Neural progenitor cell (in vitro differentiated cells): ENCODE measurements at regions not wholly inside any gene's neighbourhood (a gene's known extent, or its start where the extent isn't known, plus 50 kb on each side); places are given as distances from the start of the nearest gene placed in this dataset.

Experiments used
- DNase-seq: peaks from one replicate; pipeline ENCODE4 v3.0.0-alpha.2; 2016; ENCODE audit warnings: low spot score
- H2AFZ ChIP-seq: fragments of 200-600 bp; sonication (generic); replicated peaks from 2 replicates; pipeline ENCODE4 v1.6.1; 2016; ENCODE audit warnings: antibody characterized with exemption
- H3F3A ChIP-seq: fragments of 200-600 bp; sonication (generic); 2 replicates; pipeline ENCODE4 v1.6.1; 2016; ENCODE audit warnings: antibody characterized with exemption, low read depth
- H3K27ac ChIP-seq: fragments of 200-600 bp; sonication (generic); 2 replicates; pipeline ENCODE4 v1.5.1; 2016; ENCODE audit warnings: mild to moderate bottlenecking
- H3K27me3 ChIP-seq: fragments of 200-600 bp; sonication (generic); 2 replicates; pipeline ENCODE4 v1.6.1; 2016; ENCODE audit warnings: mild to moderate bottlenecking, moderate library complexity
- H3K36me3 ChIP-seq: fragments of 200-600 bp; sonication (generic); 2 replicates; pipeline ENCODE4 v1.5.1; 2016
- H3K4me1 ChIP-seq: fragments of 200-600 bp; sonication (generic); 2 replicates; pipeline ENCODE4 v1.6.1; 2016; ENCODE audit warnings: mixed run types
- H3K4me2 ChIP-seq: fragments of 200-600 bp; sonication (generic); 2 replicates; pipeline ENCODE4 v1.6.1; 2016
- H3K4me3 ChIP-seq: fragments of 200-600 bp; sonication (generic); 2 replicates; pipeline ENCODE4 v1.5.1; 2016
- H3K79me2 ChIP-seq: fragments of 200-600 bp; sonication (generic); 2 replicates; pipeline ENCODE4 v1.6.1; 2016; ENCODE audit warnings: low read depth
- H3K9ac ChIP-seq: fragments of 200-600 bp; sonication (generic); 2 replicates; pipeline ENCODE4 v1.6.1; 2016
- H3K9me3 ChIP-seq: fragments of 200-600 bp; sonication (generic); 2 replicates; pipeline ENCODE4 v1.5.1; 2016; ENCODE audit warnings: low read depth
- H4K20me1 ChIP-seq: fragments of 200-600 bp; sonication (generic); 2 replicates; pipeline ENCODE4 v1.6.1; 2016; ENCODE audit warnings: low read depth
- H3K27ac Mint-ChIP-seq: 3 replicates; pipeline ENCODE4 v1.8.0; 2021; ENCODE audit warnings: mixed read lengths
- H3K27me3 Mint-ChIP-seq: 2 replicates; pipeline ENCODE4 v1.8.0; 2022; ENCODE audit warnings: low read depth, mild to moderate bottlenecking, inconsistent platforms, moderate library complexity, mixed read lengths; ENCODE audit not compliant: insufficient read depth
- H3K36me3 Mint-ChIP-seq: 3 replicates; pipeline ENCODE4 v1.8.0; 2021; ENCODE audit warnings: mixed read lengths
- H3K4me1 Mint-ChIP-seq: 3 replicates; pipeline ENCODE4 v1.8.0; 2021; ENCODE audit warnings: mixed read lengths
- H3K4me3 Mint-ChIP-seq: 3 replicates; pipeline ENCODE4 v1.8.0; 2021; ENCODE audit warnings: mild to moderate bottlenecking, moderate library complexity, mixed read lengths
- H3K9me3 Mint-ChIP-seq: 3 replicates; pipeline ENCODE4 v1.8.0; 2020; ENCODE audit warnings: mixed read lengths
- EZH2 ChIP-seq: fragments of 200-600 bp; sonication (generic); IDR thresholded peaks from 2 replicates; pipeline ENCODE4 v1.6.1; 2017; ENCODE audit warnings: antibody characterized with exemption, mild to moderate bottlenecking, moderate library complexity
- EZH2phosphoT487 ChIP-seq: fragments of 200-600 bp; sonication (generic); IDR thresholded peaks from 2 replicates; pipeline ENCODE4 v1.6.1; 2017; ENCODE audit warnings: antibody characterized with exemption
- TF ChIP-seq, protein P1 (sequence below): fragments of 200-600 bp; sonication (generic); IDR thresholded peaks from 2 replicates; pipeline ENCODE4 v1.5.1; 2017; ENCODE audit warnings: antibody characterized with exemption, mild to moderate bottlenecking

DNA sequence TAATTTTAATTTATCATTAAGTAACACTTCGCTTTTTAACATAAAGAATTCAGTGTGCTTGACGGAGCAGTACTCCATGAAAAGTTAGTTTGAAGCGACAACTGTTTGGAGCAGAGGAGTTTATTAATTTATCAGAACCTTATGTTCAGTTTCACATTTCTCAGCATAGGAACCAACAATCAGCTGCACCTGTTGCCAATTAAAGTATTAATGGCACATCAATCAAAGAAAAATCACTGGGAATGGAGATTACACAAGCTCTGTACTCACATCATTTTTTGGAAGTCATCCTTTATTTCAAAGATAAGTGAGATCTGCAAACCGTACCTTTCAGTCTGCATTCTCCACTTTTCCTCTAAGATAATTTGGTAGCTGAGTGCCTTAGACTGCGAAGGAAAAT lies 344.6 kb downstream of the LMO4 start:
- Mint-ChIP-seq H3K27ac (no peak overlapping the region), H3K9me3 (no peaks in the 10 kb centered on the region), H3K36me3 (no peaks in the 10 kb centered on the region), H3K4me1 (no peaks in the 10 kb centered on the region), H3K27me3 (peaks cover 4% of the 10 kb centered on the region), H3K4me3 (no peak overlapping the region)
- no peaks in the 10 kb centered on the region for H3F3A ChIP-seq
- H4K20me1 ChIP-seq = no peaks in the 10 kb centered on the region
- no peak overlapping the region for H3K9ac ChIP-seq
- no peaks in the 10 kb centered on the region for H3K36me3 ChIP-seq
- no peaks in the 10 kb centered on the region for H3K4me1 ChIP-seq
- H3K79me2 ChIP-seq = no peaks in the 10 kb centered on the region
- no peak overlapping the region for H3K4me3 ChIP-seq
- H3K4me2 ChIP-seq = no peak overlapping the region
- no peak for DNase-seq
- no peak overlapping the region for H3K27ac ChIP-seq
- H2AFZ ChIP-seq = no peak overlapping the region
- H3K9me3 ChIP-seq = no peaks in the 10 kb centered on the region
- no peaks in the 10 kb centered on the region for H3K27me3 ChIP-seq
- TF ChIP-seq EZH2phosphoT487 (no peak), EZH2 (no peak)
- TF ChIP-seq, protein P1, sequence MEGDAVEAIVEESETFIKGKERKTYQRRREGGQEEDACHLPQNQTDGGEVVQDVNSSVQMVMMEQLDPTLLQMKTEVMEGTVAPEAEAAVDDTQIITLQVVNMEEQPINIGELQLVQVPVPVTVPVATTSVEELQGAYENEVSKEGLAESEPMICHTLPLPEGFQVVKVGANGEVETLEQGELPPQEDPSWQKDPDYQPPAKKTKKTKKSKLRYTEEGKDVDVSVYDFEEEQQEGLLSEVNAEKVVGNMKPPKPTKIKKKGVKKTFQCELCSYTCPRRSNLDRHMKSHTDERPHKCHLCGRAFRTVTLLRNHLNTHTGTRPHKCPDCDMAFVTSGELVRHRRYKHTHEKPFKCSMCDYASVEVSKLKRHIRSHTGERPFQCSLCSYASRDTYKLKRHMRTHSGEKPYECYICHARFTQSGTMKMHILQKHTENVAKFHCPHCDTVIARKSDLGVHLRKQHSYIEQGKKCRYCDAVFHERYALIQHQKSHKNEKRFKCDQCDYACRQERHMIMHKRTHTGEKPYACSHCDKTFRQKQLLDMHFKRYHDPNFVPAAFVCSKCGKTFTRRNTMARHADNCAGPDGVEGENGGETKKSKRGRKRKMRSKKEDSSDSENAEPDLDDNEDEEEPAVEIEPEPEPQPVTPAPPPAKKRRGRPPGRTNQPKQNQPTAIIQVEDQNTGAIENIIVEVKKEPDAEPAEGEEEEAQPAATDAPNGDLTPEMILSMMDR = no peak

DNA sequence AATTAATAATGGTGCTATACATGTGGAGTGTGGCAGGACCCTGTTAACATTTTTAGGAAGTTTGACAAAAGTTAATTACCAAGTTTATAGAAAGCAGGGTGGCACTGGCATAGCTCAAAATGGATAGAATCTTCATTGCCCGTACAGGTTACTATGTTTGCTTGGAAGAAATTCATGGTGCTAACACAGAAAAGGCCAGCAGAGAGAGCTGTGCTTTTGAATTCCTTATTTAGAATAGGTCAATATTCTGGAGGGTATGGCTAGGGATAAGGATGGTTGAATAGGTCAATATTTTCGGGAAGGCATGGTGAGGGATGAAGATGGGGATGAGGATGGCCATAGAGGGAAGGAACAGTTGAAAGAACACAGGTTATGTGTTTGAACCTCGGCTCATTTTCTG lies 345.1 kb downstream of the LMO4 start:
- H2AFZ ChIP-seq = no peak overlapping the region
- DNase-seq = no peak
- H3K4me3 Mint-ChIP-seq = no peak overlapping the region

DNA sequence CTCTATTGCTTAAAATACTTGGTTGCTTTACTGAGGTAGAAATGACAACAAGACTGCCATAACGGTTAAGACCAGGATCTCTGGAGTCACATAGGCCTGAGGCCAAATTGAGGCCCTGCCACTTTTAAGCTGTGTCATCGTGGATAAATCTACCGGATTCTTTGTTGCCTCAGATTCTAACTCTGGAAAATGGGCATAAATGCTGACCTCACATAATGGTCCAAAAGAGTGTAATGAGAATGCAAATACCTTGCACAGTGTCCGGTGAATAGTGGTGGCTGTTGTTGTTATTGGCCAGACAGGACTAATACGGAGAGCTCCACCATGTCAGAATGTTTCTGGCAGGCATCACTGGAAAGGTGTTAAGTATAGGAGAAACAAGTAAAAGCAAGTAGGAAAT lies 346.1 kb downstream of the LMO4 start:
- Histone ChIP-seq H3F3A (no peaks in the 10 kb centered on the region), H3K9ac (no peak overlapping the region), H3K4me3 (no peak overlapping the region), H3K27ac (no peak overlapping the region), H3K9me3 (no peaks in the 10 kb centered on the region), H3K27me3 (no peaks in the 10 kb centered on the region), H3K4me1 (no peaks in the 10 kb centered on the region), H4K20me1 (no peaks in the 10 kb centered on the region), H3K79me2 (no peaks in the 10 kb centered on the region), H3K36me3 (no peaks in the 10 kb centered on the region), H2AFZ (no peak overlapping the region), H3K4me2 (no peak overlapping the region)
- H3K9me3 Mint-ChIP-seq = no peaks in the 10 kb centered on the region
- H3K27me3 Mint-ChIP-seq = peaks cover 4% of the 10 kb centered on the region
- no peak overlapping the region for H3K27ac Mint-ChIP-seq
- no peak overlapping the region for H3K4me3 Mint-ChIP-seq
- no peaks in the 10 kb centered on the region for H3K36me3 Mint-ChIP-seq
- no peak for DNase-seq
- TF ChIP-seq EZH2phosphoT487 (no peak), EZH2 (no peak)
- TF ChIP-seq, protein P1 = no peak
- H3K4me1 Mint-ChIP-seq = no peaks in the 10 kb centered on the region

More for the DNA sequence above, 345.1 kb downstream of the LMO4 start:
- Histone ChIP-seq H3K36me3 (no peaks in the 10 kb centered on the region), H3K79me2 (no peaks in the 10 kb centered on the region), H3K9me3 (no peaks in the 10 kb centered on the region), H4K20me1 (no peaks in the 10 kb centered on the region), H3K4me2 (no peak overlapping the region), H3K27me3 (no peaks in the 10 kb centered on the region), H3K9ac (no peak overlapping the region), H3K27ac (no peak overlapping the region), H3F3A (no peaks in the 10 kb centered on the region), H3K4me1 (no peaks in the 10 kb centered on the region), H3K4me3 (no peak overlapping the region)
- H3K4me1 Mint-ChIP-seq = no peaks in the 10 kb centered on the region
- no peaks in the 10 kb centered on the region for H3K9me3 Mint-ChIP-seq
- H3K27ac Mint-ChIP-seq = no peak overlapping the region
- H3K36me3 Mint-ChIP-seq = no peaks in the 10 kb centered on the region
- no peak for TF ChIP-seq EZH2phosphoT487
- TF ChIP-seq, protein P1 = peak; percentile 21
- H3K27me3 Mint-ChIP-seq = peaks cover 4% of the 10 kb centered on the region

DNA sequence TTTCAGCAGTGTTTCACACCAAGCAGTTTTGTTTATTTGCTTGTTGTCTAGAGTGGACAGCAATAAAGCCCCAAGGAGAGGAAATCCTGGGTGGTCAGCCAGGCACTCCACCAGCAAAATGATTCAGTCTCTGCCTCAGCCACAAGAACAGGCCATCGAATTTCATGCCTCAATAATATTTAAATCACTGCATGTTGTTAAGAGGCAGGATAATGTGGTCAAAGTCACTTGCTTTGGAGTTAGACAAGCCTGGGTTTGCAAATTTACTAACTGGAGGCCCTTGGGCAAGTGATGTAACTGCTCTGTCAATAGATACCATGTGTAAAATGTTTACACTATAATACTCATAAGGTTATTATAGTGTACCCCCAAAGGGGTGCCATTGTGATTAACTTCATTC lies 349.6 kb downstream of the LMO4 start:
- no peaks in the 10 kb centered on the region for H4K20me1 ChIP-seq
- H3K4me2 ChIP-seq = no peak overlapping the region
- no peak overlapping the region for H2AFZ ChIP-seq
- Mint-ChIP-seq H3K4me3 (no peak overlapping the region), H3K36me3 (no peaks in the 10 kb centered on the region), H3K27me3 (peaks cover 4% of the 10 kb centered on the region), H3K9me3 (no peaks in the 10 kb centered on the region), H3K4me1 (peaks cover 2% of the 10 kb centered on the region), H3K27ac (no peak overlapping the region)
- no peaks in the 10 kb centered on the region for H3K79me2 ChIP-seq
- DNase-seq = no peak
- no peak overlapping the region for H3K27ac ChIP-seq
- peaks cover 8% of the 10 kb centered on the region for H3K4me1 ChIP-seq
- no peak for TF ChIP-seq EZH2
- no peak for TF ChIP-seq EZH2phosphoT487
- TF ChIP-seq, protein P1 = no peak
- no peaks in the 10 kb centered on the region for H3K27me3 ChIP-seq
- no peaks in the 10 kb centered on the region for H3K9me3 ChIP-seq
- peaks cover 2% of the 10 kb centered on the region for H3F3A ChIP-seq
- H3K4me3 ChIP-seq = no peak overlapping the region
- no peaks in the 10 kb centered on the region for H3K36me3 ChIP-seq
- no peak overlapping the region for H3K9ac ChIP-seq
